ENCODE measurements at regions not wholly inside any gene's neighbourhood (a gene's known extent, or its start where the extent isn't known, plus 50 kb on each side); places are given as distances from the start of the nearest gene placed in this dataset.

DNA sequence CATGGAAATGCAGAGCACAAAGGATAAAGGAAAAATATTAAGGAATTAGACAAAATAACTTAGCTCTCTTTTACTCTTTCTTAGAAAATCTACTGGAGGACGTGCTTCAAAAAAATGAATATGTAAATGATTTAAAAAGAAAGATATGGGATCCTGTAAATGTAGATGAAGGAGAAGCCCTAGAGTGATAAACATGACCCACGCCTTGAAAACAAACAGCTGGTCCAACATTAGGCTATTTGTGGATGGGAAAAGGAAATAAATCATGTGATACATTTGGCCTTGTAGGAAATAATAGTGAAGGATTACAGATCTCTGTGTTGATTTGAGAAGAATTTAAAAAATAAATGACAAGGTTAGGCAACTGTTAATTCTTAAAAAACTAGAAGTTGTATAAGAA, 492.1 kb upstream of the SLC39A10 start:
- POLR2A ChIA-PET = no interaction called here
- intact Hi-C loops (cut with micrococcal nuclease) = no loop called here
- ATAC-seq (ENCODE audit: low read depth) (no peak), DNase-seq (no peak)
- H3K4me1 Mint-ChIP-seq = no peaks in the 10 kb centered on the region
- H3K9me3 Mint-ChIP-seq = no peaks in the 10 kb centered on the region
- no peaks in the 10 kb centered on the region for H3K36me3 Mint-ChIP-seq (ENCODE audit: low read depth)
- CTCF ChIA-PET = no interaction called here
- H3K27ac Mint-ChIP-seq = no peak overlapping the region
- H3K27me3 Mint-ChIP-seq = no peaks in the 10 kb centered on the region
- H3K4me3 Mint-ChIP-seq = no peak overlapping the region
- TF ChIP-seq, protein P1, sequence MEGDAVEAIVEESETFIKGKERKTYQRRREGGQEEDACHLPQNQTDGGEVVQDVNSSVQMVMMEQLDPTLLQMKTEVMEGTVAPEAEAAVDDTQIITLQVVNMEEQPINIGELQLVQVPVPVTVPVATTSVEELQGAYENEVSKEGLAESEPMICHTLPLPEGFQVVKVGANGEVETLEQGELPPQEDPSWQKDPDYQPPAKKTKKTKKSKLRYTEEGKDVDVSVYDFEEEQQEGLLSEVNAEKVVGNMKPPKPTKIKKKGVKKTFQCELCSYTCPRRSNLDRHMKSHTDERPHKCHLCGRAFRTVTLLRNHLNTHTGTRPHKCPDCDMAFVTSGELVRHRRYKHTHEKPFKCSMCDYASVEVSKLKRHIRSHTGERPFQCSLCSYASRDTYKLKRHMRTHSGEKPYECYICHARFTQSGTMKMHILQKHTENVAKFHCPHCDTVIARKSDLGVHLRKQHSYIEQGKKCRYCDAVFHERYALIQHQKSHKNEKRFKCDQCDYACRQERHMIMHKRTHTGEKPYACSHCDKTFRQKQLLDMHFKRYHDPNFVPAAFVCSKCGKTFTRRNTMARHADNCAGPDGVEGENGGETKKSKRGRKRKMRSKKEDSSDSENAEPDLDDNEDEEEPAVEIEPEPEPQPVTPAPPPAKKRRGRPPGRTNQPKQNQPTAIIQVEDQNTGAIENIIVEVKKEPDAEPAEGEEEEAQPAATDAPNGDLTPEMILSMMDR (IDR thresholded peaks at IDR 0.05) = no peak

DNA sequence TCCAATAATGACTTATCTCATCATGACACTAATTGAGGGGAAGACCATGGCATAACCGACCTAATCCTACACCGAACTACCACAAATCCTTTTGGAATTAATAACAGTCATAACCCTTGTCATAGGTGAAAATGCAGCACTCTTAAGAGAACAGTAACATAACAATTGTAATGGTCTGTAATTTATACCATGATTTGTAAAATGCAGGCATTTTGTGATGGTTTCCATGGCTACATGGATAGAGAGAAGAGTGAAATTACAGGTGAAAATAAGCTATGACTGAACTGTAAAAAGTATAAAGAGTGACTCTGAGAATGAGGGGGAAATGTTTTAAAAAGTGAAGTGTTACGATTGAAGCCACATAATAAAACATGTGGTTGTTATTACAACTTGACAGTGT, 494.1 kb upstream of the SLC39A10 start:
- intact Hi-C loops (cut with micrococcal nuclease) = no loop called here
- DNase-seq = no peak
- CTCF ChIA-PET = no interaction called here

DNA sequence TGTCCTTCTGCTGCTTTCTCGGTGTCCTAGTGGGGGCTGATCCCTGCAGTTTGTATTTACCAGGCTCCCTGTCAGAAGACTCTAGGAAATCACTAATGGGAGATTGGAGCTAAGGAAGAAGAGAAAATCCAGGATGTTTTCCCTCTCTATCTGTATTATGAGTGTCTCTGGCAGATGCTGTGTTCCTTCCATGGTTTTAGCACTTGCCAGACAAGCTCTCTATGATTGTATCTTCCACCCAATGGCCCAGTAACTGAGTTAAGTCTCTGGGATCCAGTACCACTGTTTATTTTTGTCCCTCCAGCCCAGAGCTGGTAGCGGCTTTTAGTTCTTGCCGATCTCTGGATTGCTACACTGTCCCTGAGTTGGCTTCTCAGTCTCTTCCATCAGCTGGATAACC, 494.8 kb upstream of the SLC39A10 start:
- intact Hi-C loops (cut with micrococcal nuclease) = no loop called here
- Mint-ChIP-seq H3K4me3 (no peak overlapping the region), H3K27me3 (no peaks in the 10 kb centered on the region), H3K4me1 (no peaks in the 10 kb centered on the region), H3K9me3 (no peaks in the 10 kb centered on the region), H3K36me3 (ENCODE audit: low read depth) (no peaks in the 10 kb centered on the region), H3K27ac (no peak overlapping the region)
- CTCF ChIA-PET = no interaction called here
- no peak for DNase-seq
- no peak for ATAC-seq (ENCODE audit: low read depth)
- POLR2A ChIA-PET = no interaction called here
- TF ChIP-seq, protein P1 (IDR thresholded peaks at IDR 0.05) = no peak

More for the DNA sequence above, 494.1 kb upstream of the SLC39A10 start:
- Mint-ChIP-seq H3K4me3 (no peak overlapping the region), H3K27ac (no peak overlapping the region), H3K36me3 (ENCODE audit: low read depth) (no peaks in the 10 kb centered on the region), H3K4me1 (no peaks in the 10 kb centered on the region), H3K9me3 (no peaks in the 10 kb centered on the region), H3K27me3 (no peaks in the 10 kb centered on the region)
- ATAC-seq (ENCODE audit: low read depth) = no peak
- TF ChIP-seq, protein P1 (IDR thresholded peaks at IDR 0.05) = no peak
- POLR2A ChIA-PET = no interaction called here

DNA sequence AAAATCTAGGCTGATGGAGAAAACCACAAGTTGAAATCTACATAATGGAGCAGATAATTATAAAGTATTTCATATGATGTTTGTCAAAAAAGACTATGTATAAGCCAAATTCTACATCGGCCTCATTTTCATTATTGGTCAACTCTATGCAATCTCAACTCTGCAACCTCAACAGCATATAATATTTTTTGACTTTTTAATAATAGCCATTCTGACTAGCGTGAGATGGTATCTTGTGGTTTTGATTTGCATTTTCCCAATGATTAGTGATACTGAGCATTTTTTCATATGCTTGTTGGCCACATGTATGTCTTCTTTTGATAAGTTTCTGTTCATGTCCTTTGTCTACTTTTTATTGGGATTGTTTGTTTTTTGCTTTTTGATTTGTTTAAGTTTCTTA, 496.1 kb upstream of the SLC39A10 start:
- H3K4me1 Mint-ChIP-seq = no peaks in the 10 kb centered on the region
- no peak for DNase-seq
- ChIA-PET POLR2A (no interaction called here), CTCF (no interaction called here)
- no peaks in the 10 kb centered on the region for H3K27me3 Mint-ChIP-seq
- H3K27ac Mint-ChIP-seq = no peak overlapping the region
- peaks cover 2% of the 10 kb centered on the region for H3K9me3 Mint-ChIP-seq
- intact Hi-C loops (cut with micrococcal nuclease) = no loop called here
- no peak for ATAC-seq (ENCODE audit: low read depth)
- no peaks in the 10 kb centered on the region for H3K36me3 Mint-ChIP-seq (ENCODE audit: low read depth)
- H3K4me3 Mint-ChIP-seq = no peak overlapping the region
- TF ChIP-seq, protein P1 (IDR thresholded peaks at IDR 0.05) = no peak

DNA sequence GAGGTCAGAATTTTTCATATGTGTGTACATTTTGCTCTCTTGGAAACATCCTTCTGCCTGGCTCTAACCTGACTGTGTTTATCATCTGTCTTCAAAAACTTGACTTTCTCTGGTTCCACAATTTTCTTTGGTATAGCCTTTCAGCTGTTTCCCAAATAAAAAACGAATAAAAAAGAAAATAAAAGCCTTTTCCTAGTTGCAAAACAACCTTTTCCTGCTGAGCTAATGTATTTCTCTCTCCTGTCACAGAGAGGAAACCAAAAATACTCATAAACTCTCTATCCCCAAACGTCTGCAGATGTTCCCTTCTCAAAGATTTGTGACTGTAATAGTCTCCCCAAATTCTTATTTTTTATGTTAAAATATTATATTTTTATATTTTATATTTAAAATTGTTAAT, 505.3 kb upstream of the SLC39A10 start:
- ChIA-PET CTCF (no interaction called here), POLR2A (no interaction called here)
- DNase-seq (no peak), ATAC-seq (ENCODE audit: low read depth) (no peak)
- Mint-ChIP-seq H3K36me3 (ENCODE audit: low read depth) (no peaks in the 10 kb centered on the region), H3K27me3 (no peaks in the 10 kb centered on the region), H3K4me1 (no peaks in the 10 kb centered on the region), H3K4me3 (no peak overlapping the region), H3K27ac (no peak overlapping the region), H3K9me3 (no peaks in the 10 kb centered on the region)
- TF ChIP-seq, protein P1 (IDR thresholded peaks at IDR 0.05) = no peak
- intact Hi-C loops (cut with micrococcal nuclease) = no loop called here
